DMS 273 (cell line): ENCODE measurements at regions not wholly inside any gene's neighbourhood (a gene's known extent, or its start where the extent isn't known, plus 50 kb on each side); places are given as distances from the start of the nearest gene placed in this dataset.
"Not testable (repeated sequence)": the region's sequence is repeated elsewhere in the genome, so short reads cannot be mapped to it uniquely, and the experiment has no call there.

Source experiments
- DNase-seq: peaks from one replicate; lab custom pipeline; 2025; ENCODE audit not compliant: unreplicated experiment; lab: John Stamatoyannopoulos, UW

GRCh38 chr1:98575955-98576354 lies 85.6 kb upstream of the SNX7 start:
- no peak for DNase-seq

- no peak for DNase-seq
Observed at GRCh38 chr1:98565951-98566350, 95.6 kb upstream of the SNX7 start.

- no peak for DNase-seq
Observed at GRCh38 chr1:98559291-98559690, 102.2 kb upstream of the SNX7 start.

- DNase-seq = no peak
Observed at GRCh38 chr1:98557895-98558294, 103.6 kb upstream of the SNX7 start.

GRCh38 chr1:98556521-98557158 lies 104.9 kb upstream of the SNX7 start:
- peak; percentile 64 for DNase-seq

GRCh38 chr1:98555814-98556213 lies 105.7 kb upstream of the SNX7 start:
- no peak for DNase-seq

GRCh38 chr1:98552576-98553074 lies 108.9 kb upstream of the SNX7 start:
- not testable (repeated sequence) for DNase-seq

- DNase-seq = no peak
Observed at GRCh38 chr1:98550076-98550475, 111.4 kb upstream of the SNX7 start.

- no peak for DNase-seq
Observed at GRCh38 chr1:98546319-98546718, 115.2 kb upstream of the SNX7 start.

- DNase-seq = no peak
Observed at GRCh38 chr1:98538106-98538505, 123.4 kb upstream of the SNX7 start.

GRCh38 chr1:98523256-98523655 lies 138.3 kb upstream of the SNX7 start:
- no peak for DNase-seq

- no peak for DNase-seq
Observed at GRCh38 chr1:98516306-98516705, 145.2 kb upstream of the SNX7 start.

GRCh38 chr1:98515744-98516143 lies 145.8 kb upstream of the SNX7 start:
- DNase-seq = no peak

- DNase-seq = not testable (repeated sequence)
Observed at GRCh38 chr1:98512216-98512615, 149.3 kb upstream of the SNX7 start.

- no peak for DNase-seq
Observed at GRCh38 chr1:98503771-98504170, 157.8 kb upstream of the SNX7 start.

GRCh38 chr1:98502937-98503336 lies 158.6 kb upstream of the SNX7 start:
- DNase-seq = no peak

GRCh38 chr1:98500324-98500723 lies 161.2 kb upstream of the SNX7 start:
- DNase-seq = no peak

GRCh38 chr1:98498651-98499050 lies 162.9 kb upstream of the SNX7 start:
- DNase-seq = no peak

GRCh38 chr1:98497497-98497896 lies 164.0 kb upstream of the SNX7 start:
- no peak for DNase-seq

- no peak for DNase-seq
Observed at GRCh38 chr1:98496256-98496995, 165.1 kb upstream of the SNX7 start.

GRCh38 chr1:98493469-98493868 lies 168.1 kb upstream of the SNX7 start:
- DNase-seq = no peak

GRCh38 chr1:98490099-98490498 lies 171.4 kb upstream of the SNX7 start:
- no peak for DNase-seq

- DNase-seq = no peak
Observed at GRCh38 chr1:98487620-98488019, 173.9 kb upstream of the SNX7 start.
